Keratinocyte (primary cell): ENCODE measurements at regions not wholly inside any gene's neighbourhood (a gene's known extent, or its start where the extent isn't known, plus 50 kb on each side); places are given as distances from the start of the nearest gene placed in this dataset.

Experiments used
- CTCF ChIP-seq, 3 experiments: IDR thresholded peaks in 1 of 3; conservative IDR thresholded peaks in 1 of 3; optimal IDR thresholded peaks in 1 of 3; 2 replicates in 2 of 3; 3 replicates in 1 of 3; pipeline versions ENCODE3 to v1.5.1; 2011; ENCODE audit warnings: low read length in 3 of 3, mild to moderate bottlenecking in 3 of 3, moderate library complexity in 2 of 3, control low read depth in 1 of 3, inconsistent platforms in 1 of 3; ENCODE audit not compliant: insufficient read depth in 2 of 3; ENCODE audit errors: extremely low read depth in 1 of 3
- EZH2 ChIP-seq: IDR thresholded peaks from one replicate; pipeline ENCODE4 v1.6.1; 2012; ENCODE audit warnings: inconsistent platforms, mild to moderate bottlenecking, low read length, moderate library complexity

DNA sequence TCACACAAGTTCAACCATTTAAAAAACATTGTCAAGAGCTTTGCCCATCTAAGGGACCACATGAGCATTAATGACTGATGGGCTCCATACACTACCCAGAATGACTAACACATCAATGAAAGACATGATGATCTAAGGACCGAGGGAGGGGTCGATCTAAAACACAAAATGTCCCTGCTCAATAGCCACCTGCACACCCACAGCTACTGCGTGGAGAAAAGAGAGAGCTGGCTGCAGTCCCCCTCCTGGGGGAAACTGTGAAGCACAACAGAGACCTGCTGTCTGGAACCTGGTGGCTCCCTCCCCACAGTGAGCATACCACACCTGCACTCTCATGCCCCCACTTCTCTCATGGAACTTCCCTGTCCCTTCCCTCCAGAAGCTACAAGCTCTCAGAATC, 130.1 kb upstream of the ERG start:
- TF ChIP-seq CTCF (optimal IDR thresholded peaks at IDR 0.05 in 1 of 3, IDR thresholded peaks at IDR 0.05 in 1 of 3, conservative IDR thresholded peaks at IDR 0.05 in 1 of 3; ENCODE audit: extremely low read depth in 1 of 3, insufficient read depth in 2 of 3, low read length in 3 of 3) (no peak), EZH2 (no peak)
